Large intestine (tissue), 3 donors: ENCODE measurements at regions not wholly inside any gene's neighbourhood (a gene's known extent, or its start where the extent isn't known, plus 50 kb on each side); places are given as distances from the start of the nearest gene placed in this dataset.

Experiments used
- DNase-seq, 2 donors: peaks; one replicate each; pipeline versions ENCODE4 v3.0.0 to v3.0.0-alpha.2; 2013
- H3K27ac ChIP-seq: one replicate; pipeline ENCODE4 v1.5.1; 2013; ENCODE audit warnings: low read length
- H3K27me3 ChIP-seq: 2 replicates; pipeline ENCODE4 v1.6.1; 2013; ENCODE audit warnings: low read length; ENCODE audit not compliant: control insufficient read depth, insufficient read depth
- H3K36me3 ChIP-seq: 2 replicates; pipeline ENCODE4 v1.6.1; 2013; ENCODE audit warnings: low read length; ENCODE audit not compliant: control insufficient read depth, insufficient read depth
- H3K4me1 ChIP-seq: one replicate; pipeline ENCODE4 v1.6.1; 2013; ENCODE audit warnings: low read length; ENCODE audit not compliant: control insufficient read depth, insufficient read depth
- H3K4me3 ChIP-seq: one replicate; pipeline ENCODE4 v1.5.1; 2013; ENCODE audit warnings: low read length
- H3K9me3 ChIP-seq: one replicate; pipeline ENCODE4 v1.6.1; 2013; ENCODE audit warnings: mild to moderate bottlenecking, low read depth, low read length, moderate library complexity; ENCODE audit not compliant: control insufficient read depth
- WGBS: methylation state at CpG from one replicate; pipeline ENCODE4 v1.1.5; 2013; ENCODE audit warnings: low lambda C conversion rate; ENCODE audit not compliant: insufficient coverage; 5-methylcytosine and 5-hydroxymethylcytosine counted together

GRCh38 chr2:74735009-74735408 is 81.0 kb downstream of the SEMA4F start:
- no peak overlapping the region for H3K4me3 ChIP-seq
- DNase-seq = no peak
- peaks cover 13% of the 10 kb centered on the region for H3K27me3 ChIP-seq
- H3K9me3 ChIP-seq = no peaks in the 10 kb centered on the region
- H3K36me3 ChIP-seq = no peaks in the 10 kb centered on the region
- H3K27ac ChIP-seq = no peak overlapping the region
- no peaks in the 10 kb centered on the region for H3K4me1 ChIP-seq
- WGBS = 86% methylated on average over 1 of the region's 2 CpGs

GRCh38 chr2:74735564-74735963 is 81.5 kb downstream of the SEMA4F start:
- no peak for DNase-seq
- H3K4me1 ChIP-seq = no peaks in the 10 kb centered on the region
- WGBS = 70% methylated on average over 2 of the region's 3 CpGs
- peaks cover 10% of the 10 kb centered on the region for H3K27me3 ChIP-seq
- H3K27ac ChIP-seq = no peak overlapping the region
- no peak overlapping the region for H3K4me3 ChIP-seq
- H3K36me3 ChIP-seq = no peaks in the 10 kb centered on the region
- H3K9me3 ChIP-seq = no peaks in the 10 kb centered on the region

- Histone ChIP-seq H3K4me1 (no peaks in the 10 kb centered on the region), H3K9me3 (no peaks in the 10 kb centered on the region), H3K36me3 (no peaks in the 10 kb centered on the region), H3K27me3 (peaks cover 9% of the 10 kb centered on the region), H3K27ac (no peak overlapping the region), H3K4me3 (no peak overlapping the region)
- no peak for DNase-seq
- WGBS = 100% methylated on average over 1 of the region's 2 CpGs
These were observed 82.5 kb downstream of the SEMA4F start for GRCh38 chr2:74736589-74736988.

- no peak for DNase-seq
- H3K36me3 ChIP-seq = no peaks in the 10 kb centered on the region
- no peak overlapping the region for H3K4me3 ChIP-seq
These were observed 84.5 kb downstream of the SEMA4F start for GRCh38 chr2:74738586-74738985.

GRCh38 chr2:74739129-74739528 is 85.1 kb downstream of the SEMA4F start:
- Histone ChIP-seq H3K4me3 (no peak overlapping the region), H3K27ac (no peak overlapping the region), H3K36me3 (no peaks in the 10 kb centered on the region), H3K9me3 (no peaks in the 10 kb centered on the region), H3K27me3 (peaks cover 19% of the 10 kb centered on the region), H3K4me1 (no peaks in the 10 kb centered on the region)
- DNase-seq = no peak

More at GRCh38 chr2:74738586-74738985, 84.5 kb downstream of the SEMA4F start:
- Histone ChIP-seq H3K9me3 (no peaks in the 10 kb centered on the region), H3K4me1 (no peaks in the 10 kb centered on the region), H3K27me3 (peaks cover 16% of the 10 kb centered on the region), H3K27ac (no peak overlapping the region)
- 86% methylated on average over 1 of the region's 6 CpGs for WGBS

GRCh38 chr2:74739733-74740241 is 85.7 kb downstream of the SEMA4F start:
- WGBS = no CpG with 5 or more reads among the region's 4 CpGs
- Histone ChIP-seq H3K4me3 (no peak overlapping the region), H3K27ac (no peak overlapping the region), H3K27me3 (peaks cover 23% of the 10 kb centered on the region), H3K9me3 (no peaks in the 10 kb centered on the region), H3K4me1 (no peaks in the 10 kb centered on the region), H3K36me3 (no peaks in the 10 kb centered on the region)
- DNase-seq = no peak

GRCh38 chr2:74740395-74740740 is 86.3 kb downstream of the SEMA4F start:
- Histone ChIP-seq H3K4me1 (no peaks in the 10 kb centered on the region), H3K27ac (no peak overlapping the region), H3K4me3 (no peak overlapping the region), H3K9me3 (no peaks in the 10 kb centered on the region), H3K36me3 (no peaks in the 10 kb centered on the region), H3K27me3 (peaks cover 23% of the 10 kb centered on the region)
- WGBS = no CpG with 5 or more reads among the region's 3 CpGs
- DNase-seq = no peak

- H3K27ac ChIP-seq = no peak overlapping the region
These were observed 86.8 kb downstream of the SEMA4F start for GRCh38 chr2:74740741-74741431.

GRCh38 chr2:74741629-74742028 is 87.6 kb downstream of the SEMA4F start:
- no peak overlapping the region for H3K4me3 ChIP-seq
- no peak overlapping the region for H3K27ac ChIP-seq
- H3K27me3 ChIP-seq = peaks cover 26% of the 10 kb centered on the region
- H3K36me3 ChIP-seq = no peaks in the 10 kb centered on the region
- H3K4me1 ChIP-seq = no peaks in the 10 kb centered on the region
- DNase-seq = no peak
- 80% methylated on average over 1 of the region's 2 CpGs for WGBS
- H3K9me3 ChIP-seq = no peaks in the 10 kb centered on the region

More at GRCh38 chr2:74740741-74741431, 86.8 kb downstream of the SEMA4F start:
- Histone ChIP-seq H3K9me3 (no peaks in the 10 kb centered on the region), H3K4me3 (no peak overlapping the region), H3K4me1 (no peaks in the 10 kb centered on the region), H3K27me3 (peaks cover 23% of the 10 kb centered on the region), H3K36me3 (no peaks in the 10 kb centered on the region)
- 50% methylated on average over 1 of the region's 13 CpGs for WGBS
- peak; percentile 64 to 71 for DNase-seq

- no CpG with 5 or more reads among the region's 1 CpG for WGBS
- Histone ChIP-seq H3K36me3 (no peaks in the 10 kb centered on the region), H3K4me3 (no peak overlapping the region), H3K4me1 (no peaks in the 10 kb centered on the region), H3K27ac (no peak overlapping the region), H3K9me3 (no peaks in the 10 kb centered on the region), H3K27me3 (peaks cover 26% of the 10 kb centered on the region)
- DNase-seq = no peak
These were observed 88.4 kb downstream of the SEMA4F start for GRCh38 chr2:74742471-74742870.

- DNase-seq = no peak
- no peak overlapping the region for H3K4me3 ChIP-seq
These were observed 89.0 kb downstream of the SEMA4F start for GRCh38 chr2:74743039-74743438.

More at GRCh38 chr2:74743039-74743438, 89.0 kb downstream of the SEMA4F start:
- 100% methylated on average over 3 of the region's 5 CpGs for WGBS
- Histone ChIP-seq H3K27ac (no peak overlapping the region), H3K9me3 (no peaks in the 10 kb centered on the region), H3K36me3 (no peaks in the 10 kb centered on the region), H3K27me3 (peaks cover 24% of the 10 kb centered on the region), H3K4me1 (no peaks in the 10 kb centered on the region)
